HG02852 (cell line): ENCODE measurements at regions not wholly inside any gene's neighbourhood (a gene's known extent, or its start where the extent isn't known, plus 50 kb on each side); places are given as distances from the start of the nearest gene placed in this dataset.
"Not testable (repeated sequence)": the region's sequence is repeated elsewhere in the genome, so short reads cannot be mapped to it uniquely, and the experiment has no call there.

Source experiments
- ATAC-seq: cut with Tn5 transposase; IDR thresholded peaks from one replicate; pipeline ENCODE4 v1.9.1; 2021; ENCODE audit warnings: mild to moderate bottlenecking, moderate library complexity; ENCODE audit not compliant: unreplicated experiment

- ATAC-seq = not testable (repeated sequence)
Observed at GRCh38 chr1:120550335-120550734, 135.5 kb downstream of the NBPF8 start.

- ATAC-seq = not testable (repeated sequence)
Observed at GRCh38 chr1:120552190-120552589, 137.4 kb downstream of the NBPF8 start.

- ATAC-seq = peak; percentile 1
Observed at GRCh38 chr1:120557605-120558302, 142.9 kb downstream of the NBPF8 start.

GRCh38 chr1:120558303-120559060 is 143.6 kb downstream of the NBPF8 start:
- ATAC-seq = peak; percentile 87

GRCh38 chr1:120561767-120562166 is 146.9 kb downstream of the NBPF8 start:
- not testable (repeated sequence) for ATAC-seq

GRCh38 chr1:120565396-120565795 is 150.6 kb downstream of the NBPF8 start:
- ATAC-seq = not testable (repeated sequence)

GRCh38 chr1:120567620-120568019 is 152.8 kb downstream of the NBPF8 start:
- ATAC-seq = not testable (repeated sequence)

- not testable (repeated sequence) for ATAC-seq
Observed at GRCh38 chr1:120575201-120575600, 148.5 kb upstream of the NBPF26 start.

GRCh38 chr1:120582135-120582534 is 141.6 kb upstream of the NBPF26 start:
- ATAC-seq = not testable (repeated sequence)

GRCh38 chr1:120586053-120586452 is 137.7 kb upstream of the NBPF26 start:
- ATAC-seq = not testable (repeated sequence)

GRCh38 chr1:120588811-120589210 is 134.9 kb upstream of the NBPF26 start:
- ATAC-seq = not testable (repeated sequence)

GRCh38 chr1:120591774-120592173 is 132.0 kb upstream of the NBPF26 start:
- not testable (repeated sequence) for ATAC-seq

- ATAC-seq = not testable (repeated sequence)
Observed at GRCh38 chr1:120592943-120593342, 130.8 kb upstream of the NBPF26 start.

GRCh38 chr1:120593648-120594047 is 130.1 kb upstream of the NBPF26 start:
- ATAC-seq = not testable (repeated sequence)

- not testable (repeated sequence) for ATAC-seq
Observed at GRCh38 chr1:120598331-120598951, 125.3 kb upstream of the NBPF26 start.

- not testable (repeated sequence) for ATAC-seq
Observed at GRCh38 chr1:120599511-120599910, 124.2 kb upstream of the NBPF26 start.

- ATAC-seq = not testable (repeated sequence)
Observed at GRCh38 chr1:120600442-120601041, 123.2 kb upstream of the NBPF26 start.

- not testable (repeated sequence) for ATAC-seq
Observed at GRCh38 chr1:120607882-120608281, 115.9 kb upstream of the NBPF26 start.

- not testable (repeated sequence) for ATAC-seq
Observed at GRCh38 chr1:120608314-120609014, 115.3 kb upstream of the NBPF26 start.

- not testable (repeated sequence) for ATAC-seq
Observed at GRCh38 chr1:120609015-120609573, 114.7 kb upstream of the NBPF26 start.
